Lower leg skin (tissue), 4 donors: ENCODE measurements at regions not wholly inside any gene's neighbourhood (a gene's known extent, or its start where the extent isn't known, plus 50 kb on each side); places are given as distances from the start of the nearest gene placed in this dataset.

Experiments
- DNase-seq, 2 donors: peaks; one replicate each; pipeline ENCODE4 v3.0.0-alpha.2; 2019; ENCODE audit warnings: low spot score in 2 of 2
- H3K4me3 ChIP-seq: fragments of 200-600 bp; sonication (generic); 2 replicates; pipeline ENCODE4 v1.5.1; 2017; ENCODE audit warnings: mild to moderate bottlenecking, low read depth; ENCODE audit not compliant: poor library complexity, severe bottlenecking
- CTCF ChIP-seq, 3 donors: fragments of 450-650 bp; IDR thresholded peaks; one replicate each; pipeline ENCODE4 v1.5.1; 2016; ENCODE audit warnings: antibody characterized with exemption in 3 of 3, mild to moderate bottlenecking in 3 of 3, moderate library complexity in 2 of 3
- POLR2A ChIP-seq, 2 donors: fragments of 450-650 bp; IDR thresholded peaks; one replicate each; pipeline ENCODE4 v1.6.1; 2016 to 2017; ENCODE audit warnings: antibody characterized with exemption in 2 of 2, mild to moderate bottlenecking in 1 of 2, moderate library complexity in 1 of 2
- WGBS, 2 donors: methylation state at CpG; one replicate each; pipeline ENCODE4 v1.1.5; 2018; 5-methylcytosine and 5-hydroxymethylcytosine counted together
- intact Hi-C: fragments of 100-400 bp; cut with DNase I; formaldehyde crosslinking; loops from one replicate; pipeline ENCODE4 v1.15.0; 2023; ENCODE audit warnings: low total_unique reads

- H3K4me3 ChIP-seq: no peak overlapping the region
- TF ChIP-seq POLR2A (IDR thresholded peaks at IDR 0.05) (no peak), CTCF (IDR thresholded peaks at IDR 0.05) (no peak)
- no peak for DNase-seq
- intact Hi-C loops: loop anchor here (10.0 kb wide), 1 partner anchor 307 kb away; no protein-coding TSS in a partner anchor
These were observed 55.9 kb upstream of the ALB start for GRCh38 chr4:73348185-73348584.

GRCh38 chr4:73347497-73347896 lies 56.6 kb upstream of the ALB start:
- TF ChIP-seq POLR2A (IDR thresholded peaks at IDR 0.05): no peak
- TF ChIP-seq CTCF (IDR thresholded peaks at IDR 0.05): no peak
- H3K4me3 ChIP-seq: no peak overlapping the region
- intact Hi-C loops: loop anchor here (10.0 kb wide), 1 partner anchor 307 kb away; no protein-coding TSS in a partner anchor
- no peak for DNase-seq

DNA sequence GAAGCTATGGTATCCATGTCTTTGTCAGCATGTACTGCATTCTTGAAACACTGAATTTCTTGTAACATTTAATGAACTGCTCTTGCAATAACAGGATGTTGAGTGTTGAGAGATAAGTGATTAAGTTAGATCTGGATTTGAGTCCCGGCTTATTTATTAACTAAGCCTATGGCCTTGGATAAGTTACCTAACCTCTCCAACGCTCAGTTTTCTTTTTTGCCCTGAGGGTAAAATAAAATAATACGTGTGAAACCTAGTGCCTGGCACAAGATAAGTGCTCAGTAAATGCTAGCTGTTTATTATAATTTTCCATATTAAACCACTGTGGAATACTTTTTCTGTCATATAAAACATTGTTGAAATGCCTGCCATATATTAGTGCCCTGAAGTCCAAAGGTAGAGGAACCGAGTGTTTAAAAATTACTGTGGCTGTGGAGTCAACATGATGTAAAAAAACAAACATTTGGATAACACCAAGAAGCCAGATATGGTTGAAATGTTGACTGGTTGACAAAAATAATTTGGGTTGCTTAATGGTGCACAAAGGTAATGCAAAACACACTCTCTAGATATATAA lies 58.6 kb upstream of the ALB start:
- H3K4me3 ChIP-seq: no peak overlapping the region
- no peak for DNase-seq
- intact Hi-C loops: loop anchor here (10.0 kb wide), 1 partner anchor 309 kb away; no protein-coding TSS in a partner anchor
- WGBS, 2 donors: 40 to 59% methylated on average over 4 of the region's 4 CpGs
- no peak for TF ChIP-seq POLR2A (IDR thresholded peaks at IDR 0.05)
- no peak for TF ChIP-seq CTCF (IDR thresholded peaks at IDR 0.05)

- TF ChIP-seq CTCF (IDR thresholded peaks at IDR 0.05) (no peak), POLR2A (IDR thresholded peaks at IDR 0.05) (no peak)
- no peak overlapping the region for H3K4me3 ChIP-seq
- intact Hi-C loops: loop anchor here (10.0 kb wide), 1 partner anchor 311 kb away; no protein-coding TSS in a partner anchor
- DNase-seq: no peak
- 63 to 68% methylated on average over 1 of the region's 1 CpG for WGBS, 2 donors
These were observed 60.0 kb upstream of the ALB start for GRCh38 chr4:73344106-73344505.

GRCh38 chr4:73343432-73343831 lies 60.7 kb upstream of the ALB start:
- no peak for DNase-seq
- TF ChIP-seq CTCF (IDR thresholded peaks at IDR 0.05) (no peak), POLR2A (IDR thresholded peaks at IDR 0.05) (no peak)
- intact Hi-C loops: loop anchor here (10.0 kb wide), 1 partner anchor 311 kb away; no protein-coding TSS in a partner anchor
- WGBS, 2 donors: 85% methylated on average over 4 of the region's 4 CpGs
- no peak overlapping the region for H3K4me3 ChIP-seq

DNA sequence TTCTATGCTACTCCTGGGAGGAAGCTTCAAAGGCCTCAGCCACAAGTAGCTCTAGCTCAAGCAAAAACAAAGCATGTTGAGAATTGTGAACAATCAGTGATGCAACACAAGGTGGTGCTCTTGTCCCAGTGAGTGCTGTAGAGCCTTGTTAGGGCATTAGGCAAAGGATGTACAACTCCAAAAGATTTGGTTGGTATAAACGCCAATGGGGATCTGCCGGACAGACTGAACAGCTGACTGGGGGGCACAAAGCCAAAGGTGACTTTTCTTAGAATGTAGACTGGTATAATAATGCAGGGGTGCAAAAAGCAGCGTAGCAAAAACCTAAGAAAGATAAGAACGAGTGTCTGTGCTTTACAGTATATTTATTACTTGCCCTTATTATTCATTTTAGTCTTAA lies 62.6 kb upstream of the ALB start:
- intact Hi-C loops: loop anchor here (10.0 kb wide), 1 partner anchor 313 kb away; no protein-coding TSS in a partner anchor
- TF ChIP-seq CTCF (IDR thresholded peaks at IDR 0.05) (no peak), POLR2A (IDR thresholded peaks at IDR 0.05) (no peak)
- DNase-seq: no peak
- WGBS, 2 donors: 39 to 54% methylated on average over 4 of the region's 4 CpGs
- no peak overlapping the region for H3K4me3 ChIP-seq
